Activated CD8-positive, alpha-beta T cell treated with anti-CD3 and anti-CD28 coated beads, Interleukin-2, amount 10 ng/mL, durations not matched to agents 7 days and 5 days (primary cell): ENCODE measurements at regions not wholly inside any gene's neighbourhood (a gene's known extent, or its start where the extent isn't known, plus 50 kb on each side); places are given as distances from the start of the nearest gene placed in this dataset.

ENCODE experiments used
- ATAC-seq: fragments of 150-1000 bp; cut with Tn5 transposase; one replicate; pipeline ENCODE4 v1.10.0; 2021; ENCODE audit warnings: moderate library complexity
- CTCF ChIA-PET: fragments of 350-600 bp; sonication (Branson Sonifier 250); formaldehyde crosslinking; loops from one replicate; lab custom pipeline; 2021; ENCODE audit warnings: antibody characterized with exemption; lab: Charles Lee
- POLR2A ChIA-PET: fragments of 350-600 bp; sonication (Branson Sonifier 250); formaldehyde crosslinking; loops from one replicate; lab custom pipeline; 2021; ENCODE audit warnings: antibody characterized with exemption; lab: Charles Lee
- DNase-seq: peaks from one replicate; pipeline ENCODE4 v3.0.0-alpha.2; 2020
- H3K27ac Mint-ChIP-seq: one replicate; pipeline ENCODE4 v1.8.0; 2021; ENCODE audit warnings: mild to moderate bottlenecking, mixed read lengths
- H3K27me3 Mint-ChIP-seq: one replicate; pipeline ENCODE4 v1.8.0; 2021; ENCODE audit warnings: low read depth, mixed read lengths
- H3K36me3 Mint-ChIP-seq: one replicate; pipeline ENCODE4 v1.8.0; 2021; ENCODE audit warnings: low read depth, mixed read lengths
- H3K4me1 Mint-ChIP-seq: one replicate; pipeline ENCODE4 v1.8.0; 2021; ENCODE audit warnings: low read depth, mixed read lengths
- H3K4me3 Mint-ChIP-seq: one replicate; pipeline ENCODE4 v1.8.0; 2021; ENCODE audit warnings: mild to moderate bottlenecking, mixed read lengths
- H3K9me3 Mint-ChIP-seq: one replicate; pipeline ENCODE4 v1.8.0; 2022; ENCODE audit warnings: mixed read lengths; ENCODE audit not compliant: insufficient read depth

DNA sequence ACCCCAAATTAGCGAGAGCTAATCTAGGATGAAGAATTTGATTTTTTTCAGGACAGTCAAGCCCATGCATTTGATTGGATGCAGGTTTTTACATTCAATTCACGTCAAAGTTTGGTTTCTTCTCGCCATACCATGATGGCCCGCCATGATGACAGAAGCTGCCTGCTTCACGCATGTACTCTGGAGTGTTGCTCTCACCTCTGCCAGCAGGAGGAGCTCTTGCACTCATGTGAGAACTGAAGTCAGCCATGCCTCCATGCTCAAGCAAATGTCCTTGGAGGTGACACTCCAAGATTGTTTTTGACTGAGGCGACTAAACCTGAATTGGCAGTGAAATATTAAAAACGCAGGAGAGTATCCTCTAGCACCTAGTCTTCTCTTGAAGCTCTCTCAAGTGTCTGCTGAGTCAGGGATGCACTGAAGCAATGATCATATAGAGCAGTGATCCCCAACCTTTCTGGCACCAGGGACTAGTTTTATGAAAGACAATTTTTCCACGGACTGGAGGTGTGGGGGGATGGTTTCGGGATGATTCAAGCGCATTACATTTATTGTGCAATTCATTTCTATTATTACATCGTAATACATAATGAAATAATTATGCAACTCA, 120.9 kb downstream of the SAMMSON start:
- no peak for ATAC-seq
- ChIA-PET CTCF (interaction anchor here (1.0 to 2.9 kb wide), 14 partner anchors 9 to 239 kb away, joined by 3 to 11 read pairs (median 4); no protein-coding TSS in a partner anchor), POLR2A (no interaction called here)

DNA sequence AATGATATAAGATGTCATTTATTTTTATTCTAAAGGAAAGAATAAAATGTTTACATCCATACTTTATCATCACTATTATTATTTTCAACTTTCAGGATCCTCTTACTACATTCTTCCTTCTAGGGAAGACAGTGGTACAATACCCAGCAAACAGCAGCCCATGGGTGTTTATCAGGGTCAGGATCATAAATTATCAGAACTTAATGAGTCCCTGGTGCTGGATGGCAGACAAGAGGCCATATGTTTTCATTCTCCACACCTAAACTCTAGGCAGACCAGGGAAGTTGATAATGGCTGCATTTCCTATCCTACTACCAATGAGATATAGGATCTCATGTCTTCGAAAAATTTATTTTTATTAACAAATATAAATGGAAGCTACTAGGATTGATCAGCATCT, 127.7 kb downstream of the SAMMSON start:
- Mint-ChIP-seq H3K27ac (no peak overlapping the region), H3K27me3 (no peaks in the 10 kb centered on the region), H3K36me3 (no peaks in the 10 kb centered on the region), H3K4me3 (no peak overlapping the region), H3K9me3 (no peaks in the 10 kb centered on the region), H3K4me1 (no peaks in the 10 kb centered on the region)
- CTCF ChIA-PET: no interaction called here
- no peak for DNase-seq
- POLR2A ChIA-PET: no interaction called here
- no peak for ATAC-seq

More for the DNA sequence above, 120.9 kb downstream of the SAMMSON start:
- H3K4me3 Mint-ChIP-seq: no peak overlapping the region
- H3K4me1 Mint-ChIP-seq: no peaks in the 10 kb centered on the region
- H3K36me3 Mint-ChIP-seq: no peaks in the 10 kb centered on the region
- no peaks in the 10 kb centered on the region for H3K9me3 Mint-ChIP-seq
- H3K27ac Mint-ChIP-seq: no peak overlapping the region
- no peaks in the 10 kb centered on the region for H3K27me3 Mint-ChIP-seq
- DNase-seq: peak; percentile 70

DNA sequence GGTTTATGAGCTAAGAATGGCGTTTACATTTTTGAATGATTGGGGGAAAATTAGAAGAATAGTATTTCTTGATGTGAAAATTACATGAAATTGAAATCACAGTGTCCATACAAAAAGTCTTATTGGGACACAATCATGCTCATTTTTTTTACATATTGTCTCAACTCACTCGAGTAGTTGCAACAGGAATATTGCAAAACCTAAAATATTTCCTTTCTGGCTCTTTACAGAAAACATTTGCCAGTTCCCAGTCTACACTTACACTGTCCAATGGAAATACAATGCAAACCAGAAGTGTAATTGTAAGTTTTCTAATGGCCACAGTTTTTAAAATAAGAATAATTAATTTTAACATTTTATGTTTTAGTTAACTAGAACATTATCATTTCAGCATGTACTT, 137.8 kb downstream of the SAMMSON start:
- Mint-ChIP-seq H3K27ac (no peak overlapping the region), H3K27me3 (no peaks in the 10 kb centered on the region), H3K9me3 (no peaks in the 10 kb centered on the region), H3K4me3 (no peak overlapping the region), H3K36me3 (no peaks in the 10 kb centered on the region), H3K4me1 (no peaks in the 10 kb centered on the region)
- POLR2A ChIA-PET: no interaction called here
- CTCF ChIA-PET: no interaction called here
- ATAC-seq (no peak), DNase-seq (no peak)

DNA sequence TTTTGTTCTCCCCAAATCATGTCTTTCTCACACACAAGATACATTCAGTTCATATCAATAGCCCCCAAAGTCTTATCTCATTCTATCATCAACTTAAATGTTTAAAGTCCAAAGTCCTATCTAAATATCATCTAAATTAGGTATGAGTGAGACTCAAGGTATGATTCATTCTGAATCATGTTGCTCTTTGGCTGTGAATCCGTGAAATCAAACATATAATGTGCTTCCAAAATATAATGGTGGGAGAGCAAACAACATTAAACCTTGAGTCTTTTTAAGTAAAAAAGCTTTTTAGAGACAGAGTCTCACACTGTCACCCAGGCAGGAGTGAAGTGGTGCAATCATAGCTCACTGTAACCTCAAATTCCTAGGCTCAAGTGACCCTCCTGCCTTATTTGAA, 139.1 kb downstream of the SAMMSON start:
- H3K36me3 Mint-ChIP-seq: no peaks in the 10 kb centered on the region
- ChIA-PET POLR2A (no interaction called here), CTCF (no interaction called here)
- H3K27ac Mint-ChIP-seq: no peak overlapping the region
- DNase-seq (no peak), ATAC-seq (no peak)
- no peaks in the 10 kb centered on the region for H3K4me1 Mint-ChIP-seq
- H3K4me3 Mint-ChIP-seq: no peak overlapping the region
- no peaks in the 10 kb centered on the region for H3K9me3 Mint-ChIP-seq
- H3K27me3 Mint-ChIP-seq: no peaks in the 10 kb centered on the region
